ENCODE measurements at regions not wholly inside any gene's neighbourhood (a gene's known extent, or its start where the extent isn't known, plus 50 kb on each side); places are given as distances from the start of the nearest gene placed in this dataset.

- CTCF ChIA-PET: no interaction called here
- POLR2A ChIA-PET: no interaction called here
- no peak for DNase-seq (ENCODE audit: extremely low spot score)
- no peak for TF ChIP-seq SP1 (IDR thresholded peaks at IDR 0.05)
- TF ChIP-seq NFRKB (IDR thresholded peaks at IDR 0.05): no peak
- TF ChIP-seq FOXK2 (IDR thresholded peaks at IDR 0.05): no peak
- TF ChIP-seq HDGF (IDR thresholded peaks at IDR 0.05; ENCODE audit: borderline replicate concordance): no peak
- TF ChIP-seq FOXA1 (IDR thresholded peaks at IDR 0.05): no peak
- TF ChIP-seq L3MBTL2 (conservative IDR thresholded peaks at IDR 0.05): no peak
- TF ChIP-seq CTBP1 (IDR thresholded peaks at IDR 0.05; ENCODE audit: borderline replicate concordance): no peak
- no peak for TF ChIP-seq LEF1 (IDR thresholded peaks at IDR 0.05; ENCODE audit: borderline replicate concordance)
These were observed 294.6 kb downstream of the NUAK1 start for GRCh38 chr12:105843986-105844760.

GRCh38 chr12:105846331-105846730, 292.4 kb downstream of the NUAK1 start:
- ChIA-PET POLR2A (no interaction called here), CTCF (no interaction called here)
- no peak for TF ChIP-seq TARDBP (IDR thresholded peaks at IDR 0.05)
- no peak for TF ChIP-seq LEF1 (IDR thresholded peaks at IDR 0.05; ENCODE audit: borderline replicate concordance)
- TF ChIP-seq FOXM1 (IDR thresholded peaks at IDR 0.05; ENCODE audit: borderline replicate concordance): no peak
- no peak for TF ChIP-seq SP1 (IDR thresholded peaks at IDR 0.05)
- no peak for TF ChIP-seq SUZ12 (IDR thresholded peaks at IDR 0.05)
- no peak for TF ChIP-seq NFRKB (IDR thresholded peaks at IDR 0.05)
- no peak for TF ChIP-seq ARNT (IDR thresholded peaks at IDR 0.05)

GRCh38 chr12:105847068-105847467, 291.7 kb downstream of the NUAK1 start:
- CTCF ChIA-PET: no interaction called here
- no peak for DNase-seq (ENCODE audit: extremely low spot score)
- POLR2A ChIA-PET: no interaction called here
- no peak for TF ChIP-seq PKNOX1 (IDR thresholded peaks at IDR 0.05)
- no peak for TF ChIP-seq SP1 (IDR thresholded peaks at IDR 0.05)
- TF ChIP-seq CTBP1 (IDR thresholded peaks at IDR 0.05; ENCODE audit: borderline replicate concordance): no peak
- no peak for TF ChIP-seq FOXA1 (IDR thresholded peaks at IDR 0.05)
- TF ChIP-seq HDGF (IDR thresholded peaks at IDR 0.05; ENCODE audit: borderline replicate concordance): no peak
- no peak for TF ChIP-seq FOXM1 (IDR thresholded peaks at IDR 0.05; ENCODE audit: borderline replicate concordance)
- no peak for TF ChIP-seq SUZ12 (IDR thresholded peaks at IDR 0.05)
- TF ChIP-seq FOXK2 (IDR thresholded peaks at IDR 0.05): no peak
- no peak for TF ChIP-seq ELF4 (IDR thresholded peaks at IDR 0.05)
- TF ChIP-seq NFRKB (IDR thresholded peaks at IDR 0.05): no peak
- TF ChIP-seq ZNF384 (IDR thresholded peaks at IDR 0.05): no peak
- no peak for TF ChIP-seq LEF1 (IDR thresholded peaks at IDR 0.05; ENCODE audit: borderline replicate concordance)
- no peak for TF ChIP-seq TARDBP (IDR thresholded peaks at IDR 0.05)
- TF ChIP-seq ARNT (IDR thresholded peaks at IDR 0.05): no peak
- TF ChIP-seq BHLHE40 (IDR thresholded peaks at IDR 0.05; ENCODE audit: borderline replicate concordance): no peak

More at GRCh38 chr12:105846331-105846730, 292.4 kb downstream of the NUAK1 start:
- no peak for DNase-seq (ENCODE audit: extremely low spot score)

- ChIA-PET POLR2A (no interaction called here), CTCF (no interaction called here)
- TF ChIP-seq FOXM1 (IDR thresholded peaks at IDR 0.05; ENCODE audit: borderline replicate concordance) (no peak), ELF4 (IDR thresholded peaks at IDR 0.05) (no peak), CTBP1 (IDR thresholded peaks at IDR 0.05; ENCODE audit: borderline replicate concordance) (no peak), PKNOX1 (IDR thresholded peaks at IDR 0.05) (no peak), ZNF384 (IDR thresholded peaks at IDR 0.05) (no peak), TARDBP (IDR thresholded peaks at IDR 0.05) (no peak), SP1 (IDR thresholded peaks at IDR 0.05) (no peak), LEF1 (IDR thresholded peaks at IDR 0.05; ENCODE audit: borderline replicate concordance) (no peak), HDGF (IDR thresholded peaks at IDR 0.05; ENCODE audit: borderline replicate concordance) (no peak), L3MBTL2 (conservative IDR thresholded peaks at IDR 0.05) (no peak), FOXK2 (IDR thresholded peaks at IDR 0.05) (no peak), SUZ12 (IDR thresholded peaks at IDR 0.05) (no peak), ARNT (IDR thresholded peaks at IDR 0.05) (no peak), NFRKB (IDR thresholded peaks at IDR 0.05) (no peak), FOXA1 (IDR thresholded peaks at IDR 0.05) (no peak), BHLHE40 (IDR thresholded peaks at IDR 0.05; ENCODE audit: borderline replicate concordance) (no peak)
- DNase-seq (ENCODE audit: extremely low spot score): no peak
These were observed 290.5 kb downstream of the NUAK1 start for GRCh38 chr12:105848286-105848685.

- DNase-seq (ENCODE audit: extremely low spot score): no peak
- TF ChIP-seq ZNF384 (IDR thresholded peaks at IDR 0.05) (no peak), FOXM1 (IDR thresholded peaks at IDR 0.05; ENCODE audit: borderline replicate concordance) (no peak), TARDBP (IDR thresholded peaks at IDR 0.05) (no peak), ARNT (IDR thresholded peaks at IDR 0.05) (no peak), CTBP1 (IDR thresholded peaks at IDR 0.05; ENCODE audit: borderline replicate concordance) (no peak), HDGF (IDR thresholded peaks at IDR 0.05; ENCODE audit: borderline replicate concordance) (no peak), PKNOX1 (IDR thresholded peaks at IDR 0.05) (no peak), L3MBTL2 (conservative IDR thresholded peaks at IDR 0.05) (no peak), LEF1 (IDR thresholded peaks at IDR 0.05; ENCODE audit: borderline replicate concordance) (no peak), ELF4 (IDR thresholded peaks at IDR 0.05) (no peak), FOXK2 (IDR thresholded peaks at IDR 0.05) (no peak), SUZ12 (IDR thresholded peaks at IDR 0.05) (no peak), FOXA1 (IDR thresholded peaks at IDR 0.05) (no peak)
- CTCF ChIA-PET: no interaction called here
- POLR2A ChIA-PET: no interaction called here
These were observed 288.4 kb downstream of the NUAK1 start for GRCh38 chr12:105850103-105850968.
